GM19455 (cell line): ENCODE measurements at regions not wholly inside any gene's neighbourhood (a gene's known extent, or its start where the extent isn't known, plus 50 kb on each side); places are given as distances from the start of the nearest gene placed in this dataset.
"Not testable (repeated sequence)": the region's sequence is repeated elsewhere in the genome, so short reads cannot be mapped to it uniquely, and the experiment has no call there.

Experiments used
- ATAC-seq: cut with Tn5 transposase; IDR thresholded peaks from one replicate; pipeline ENCODE4 v1.9.1; 2021; ENCODE audit not compliant: unreplicated experiment

- not testable (repeated sequence) for ATAC-seq
Measured at GRCh38 chr5:42868417-42868816, 56.7 kb upstream of the SELENOP start.

DNA sequence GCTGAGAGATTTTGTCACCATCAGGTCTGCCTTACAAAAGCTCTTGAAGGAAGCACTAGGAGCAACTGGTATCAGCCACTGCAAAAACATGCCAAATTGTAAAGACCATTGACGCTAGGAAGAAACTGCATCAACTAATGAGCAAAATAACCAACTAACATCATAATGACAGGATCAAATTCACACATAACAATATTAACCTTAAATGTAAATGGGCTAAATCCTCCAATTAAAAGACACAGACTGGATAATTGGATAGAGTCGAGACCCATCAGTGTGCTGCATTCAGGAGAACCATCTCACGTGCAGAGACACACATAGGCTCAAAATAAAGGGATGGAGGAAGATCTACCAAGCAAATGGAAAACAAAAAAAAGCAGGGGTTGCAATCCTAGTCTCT lies 53.1 kb upstream of the SELENOP start:
- not testable (repeated sequence) for ATAC-seq
